Esophagus squamous epithelium (tissue), 5 donors: ENCODE measurements at regions not wholly inside any gene's neighbourhood (a gene's known extent, or its start where the extent isn't known, plus 50 kb on each side); places are given as distances from the start of the nearest gene placed in this dataset.

Source experiments
- DNase-seq: peaks from one replicate; lab custom pipeline; 2025; lab: John Stamatoyannopoulos, UW
- H3K27ac ChIP-seq, 4 donors: fragments of 200-600 bp; sonication (generic); one replicate each; pipeline ENCODE4 v1.5.1; 2016 to 2019; ENCODE audit warnings: mild to moderate bottlenecking in 1 of 4
- H3K27me3 ChIP-seq, 4 donors: fragments of 200-600 bp; sonication (generic); 1 replicate in 3 of 4; 2 replicates in 1 of 4; pipeline versions ENCODE4 v1.5.1 to v1.6.0; 2017 to 2021; ENCODE audit warnings: antibody characterized with exemption in 1 of 4
- H3K36me3 ChIP-seq, 3 donors: fragments of 200-600 bp; sonication (generic); one replicate each; pipeline ENCODE4 v1.5.1; 2016 to 2019
- H3K4me1 ChIP-seq, 3 donors: fragments of 200-600 bp; sonication (generic); one replicate each; pipeline ENCODE4 v1.5.1; 2017 to 2019
- H3K4me3 ChIP-seq, 4 donors: fragments of 200-600 bp; sonication (generic); 1 replicate in 3 of 4; 2 replicates in 1 of 4; pipeline ENCODE4 v1.5.1; 2016 to 2019; ENCODE audit warnings: mild to moderate bottlenecking in 2 of 4, moderate library complexity in 1 of 4
- H3K9me3 ChIP-seq, 3 donors: fragments of 200-600 bp; sonication (generic); one replicate each; pipeline ENCODE4 v1.5.1; 2016 to 2019
- POLR2A ChIP-seq, 4 donors: fragments of 450-650 bp; IDR thresholded peaks; one replicate each; pipeline ENCODE4 v1.6.1; 2017; ENCODE audit warnings: antibody characterized with exemption in 4 of 4, mild to moderate bottlenecking in 4 of 4, moderate library complexity in 3 of 4
- WGBS, 2 donors: methylation state at CpG; one replicate each; pipeline ENCODE4 v1.1.5; 2018; 5-methylcytosine and 5-hydroxymethylcytosine counted together
- intact Hi-C: fragments of 100-400 bp; cut with DNase I; formaldehyde crosslinking; loops from one replicate; pipeline ENCODE4 v1.15.0; 2022
- TF ChIP-seq, protein P1 (sequence below), 6 experiments: fragments of 450-650 bp in 4 of 6; fragments of 200-600 bp in 2 of 6; sonication (generic) in 2 of 6; IDR thresholded peaks; one replicate each; pipeline ENCODE4 v1.5.1; 2016 to 2019; ENCODE audit warnings: antibody characterized with exemption in 6 of 6, mild to moderate bottlenecking in 4 of 6, moderate library complexity in 4 of 6
- donor health status: DM: yes; HTN: yes; CAD: no.

- no peak for DNase-seq
- intact Hi-C loops = no loop called here
- Histone ChIP-seq H3K27ac (peak overlapping the region in 3 of 4 donors; percentile 54 to 64 (median 62)), H3K4me1 (peaks cover 0 to 23% (median 4%) of the 10 kb centered on the region in 3 donors), H3K4me3 (no peak overlapping the region), H3K36me3 (no peaks in the 10 kb centered on the region), H3K27me3 (no peaks in the 10 kb centered on the region), H3K9me3 (no peaks in the 10 kb centered on the region)
- WGBS, 2 donors = 35 to 48% methylated on average over 3 of the region's 3 CpGs
- TF ChIP-seq, protein P1, sequence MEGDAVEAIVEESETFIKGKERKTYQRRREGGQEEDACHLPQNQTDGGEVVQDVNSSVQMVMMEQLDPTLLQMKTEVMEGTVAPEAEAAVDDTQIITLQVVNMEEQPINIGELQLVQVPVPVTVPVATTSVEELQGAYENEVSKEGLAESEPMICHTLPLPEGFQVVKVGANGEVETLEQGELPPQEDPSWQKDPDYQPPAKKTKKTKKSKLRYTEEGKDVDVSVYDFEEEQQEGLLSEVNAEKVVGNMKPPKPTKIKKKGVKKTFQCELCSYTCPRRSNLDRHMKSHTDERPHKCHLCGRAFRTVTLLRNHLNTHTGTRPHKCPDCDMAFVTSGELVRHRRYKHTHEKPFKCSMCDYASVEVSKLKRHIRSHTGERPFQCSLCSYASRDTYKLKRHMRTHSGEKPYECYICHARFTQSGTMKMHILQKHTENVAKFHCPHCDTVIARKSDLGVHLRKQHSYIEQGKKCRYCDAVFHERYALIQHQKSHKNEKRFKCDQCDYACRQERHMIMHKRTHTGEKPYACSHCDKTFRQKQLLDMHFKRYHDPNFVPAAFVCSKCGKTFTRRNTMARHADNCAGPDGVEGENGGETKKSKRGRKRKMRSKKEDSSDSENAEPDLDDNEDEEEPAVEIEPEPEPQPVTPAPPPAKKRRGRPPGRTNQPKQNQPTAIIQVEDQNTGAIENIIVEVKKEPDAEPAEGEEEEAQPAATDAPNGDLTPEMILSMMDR (IDR thresholded peaks at IDR 0.05) = no peak
- TF ChIP-seq POLR2A (IDR thresholded peaks at IDR 0.05) = no peak
Measured at GRCh38 chr6:133590814-133591213, 298.1 kb upstream of the TCF21 start.

DNA sequence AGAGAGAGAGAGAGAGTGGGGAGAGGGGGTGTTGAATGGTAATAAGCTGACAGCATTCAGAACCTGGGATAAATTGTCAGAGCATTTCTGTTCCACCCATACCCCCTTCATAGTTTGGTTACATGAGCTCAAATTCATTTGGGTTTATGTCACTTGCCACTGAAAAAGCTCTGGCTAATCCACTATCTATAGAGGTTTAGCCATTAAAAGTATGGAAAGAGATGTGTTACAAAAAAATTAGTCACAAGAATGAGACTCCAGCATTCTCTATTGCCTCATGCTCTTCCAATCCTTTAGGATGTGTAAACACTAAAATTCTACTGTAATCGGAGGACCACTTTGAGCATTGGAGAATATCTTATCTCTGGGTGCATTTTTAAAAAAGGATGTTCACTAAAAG is 297.6 kb upstream of the TCF21 start:
- TF ChIP-seq, protein P1 (IDR thresholded peaks at IDR 0.05) = no peak
- TF ChIP-seq POLR2A (IDR thresholded peaks at IDR 0.05) = no peak
- H3K9me3 ChIP-seq = no peaks in the 10 kb centered on the region
- H3K27me3 ChIP-seq = no peaks in the 10 kb centered on the region
- H3K36me3 ChIP-seq = no peaks in the 10 kb centered on the region
- DNase-seq = no peak
- H3K4me1 ChIP-seq = peaks cover 0 to 23% (median 4%) of the 10 kb centered on the region in 3 donors
- no peak overlapping the region for H3K4me3 ChIP-seq
- no peak overlapping the region for H3K27ac ChIP-seq
- WGBS, 2 donors = 62 to 70% methylated on average over 1 of the region's 1 CpG
- intact Hi-C loops = no loop called here

DNA sequence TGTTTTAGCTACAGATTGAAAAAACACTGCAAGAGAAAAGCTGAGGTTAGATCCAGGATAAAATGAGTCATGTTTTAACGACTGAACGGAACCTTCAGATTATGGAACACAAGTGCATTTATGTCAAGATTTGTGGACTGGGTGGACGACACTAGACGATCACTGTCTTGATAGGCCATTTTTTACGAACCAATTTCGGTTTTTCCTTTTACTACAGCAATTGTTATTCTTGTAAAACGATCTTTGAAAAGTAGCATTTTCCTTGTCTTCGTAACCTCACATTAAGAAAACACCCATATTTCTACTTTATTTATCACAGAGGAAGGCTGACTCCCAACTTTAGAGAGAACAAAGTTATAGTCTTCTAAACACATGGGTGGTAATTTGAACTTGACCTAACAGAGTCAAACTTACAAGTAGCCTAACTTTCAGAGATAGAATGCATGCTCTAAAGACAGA is 294.2 kb upstream of the TCF21 start:
- Histone ChIP-seq H3K9me3 (no peaks in the 10 kb centered on the region), H3K27ac (peak overlapping the region in 1 of 4 donors; percentile 44), H3K4me3 (no peak overlapping the region), H3K36me3 (no peaks in the 10 kb centered on the region), H3K4me1 (peaks cover 0 to 23% (median 4%) of the 10 kb centered on the region in 3 donors), H3K27me3 (no peaks in the 10 kb centered on the region)
- DNase-seq = no peak
- intact Hi-C loops = no loop called here
- TF ChIP-seq POLR2A (IDR thresholded peaks at IDR 0.05) = no peak
- TF ChIP-seq, protein P1 (IDR thresholded peaks at IDR 0.05) = no peak
- 56 to 74% methylated on average over 8 of the region's 8 CpGs for WGBS, 2 donors

- intact Hi-C loops = no loop called here
- peak overlapping the region in 1 of 4 donors; percentile 51 for H3K27ac ChIP-seq
Measured at GRCh38 chr6:133595111-133595761, 293.7 kb upstream of the TCF21 start.

GRCh38 chr6:133606852-133607251 is 282.1 kb upstream of the TCF21 start:
- TF ChIP-seq, protein P1 (IDR thresholded peaks at IDR 0.05) = no peak
- no peak for TF ChIP-seq POLR2A (IDR thresholded peaks at IDR 0.05)
- no peak overlapping the region for H3K4me3 ChIP-seq
- no peak for DNase-seq
- no peak overlapping the region for H3K27ac ChIP-seq
- H3K9me3 ChIP-seq = no peaks in the 10 kb centered on the region
- no peaks in the 10 kb centered on the region for H3K27me3 ChIP-seq
- no peaks in the 10 kb centered on the region for H3K36me3 ChIP-seq
- peaks cover 2 to 13% (median 12%) of the 10 kb centered on the region in 3 donors for H3K4me1 ChIP-seq
- intact Hi-C loops = no loop called here
- WGBS, 2 donors = 60 to 78% methylated on average over 3 of the region's 3 CpGs

More at GRCh38 chr6:133595111-133595761, 293.7 kb upstream of the TCF21 start:
- 34 to 37% methylated on average over 7 of the region's 7 CpGs for WGBS, 2 donors
- H3K4me1 ChIP-seq = peaks cover 0 to 20% (median 3%) of the 10 kb centered on the region in 3 donors
- no peak overlapping the region for H3K4me3 ChIP-seq
- TF ChIP-seq POLR2A (IDR thresholded peaks at IDR 0.05) = no peak
- TF ChIP-seq, protein P1 (IDR thresholded peaks at IDR 0.05) = no peak
- no peaks in the 10 kb centered on the region for H3K36me3 ChIP-seq
- no peaks in the 10 kb centered on the region for H3K27me3 ChIP-seq
- H3K9me3 ChIP-seq = no peaks in the 10 kb centered on the region
- DNase-seq = no peak
